ENCODE measurements at regions not wholly inside any gene's neighbourhood (a gene's known extent, or its start where the extent isn't known, plus 50 kb on each side); places are given as distances from the start of the nearest gene placed in this dataset.

- Histone ChIP-seq H3K4me3 (ENCODE audit: low read length in 2 of 2) (no peak overlapping the region), H3K9me3 (ENCODE audit: control insufficient read depth, low read length) (no peaks in the 10 kb centered on the region), H3K27ac (ENCODE audit: low read depth in 1 of 2, low read length in 2 of 2) (no peak overlapping the region), H3K36me3 (ENCODE audit: control insufficient read depth in 1 of 2, insufficient read depth in 2 of 2, low read length in 1 of 2) (no peaks in the 10 kb centered on the region), H3K4me1 (ENCODE audit: control insufficient read depth in 1 of 2, insufficient read depth in 2 of 2, low read length in 2 of 2) (no peaks in the 10 kb centered on the region), H3K27me3 (ENCODE audit: control insufficient read depth in 1 of 2, insufficient read depth in 2 of 2, low read length in 1 of 2) (no peaks in the 10 kb centered on the region)
- 26 to 29% methylated on average over 1 of the region's 1 CpG for WGBS, 2 donors
- intact Hi-C loops (cut with DNase I) = no loop called here
- ATAC-seq (ENCODE audit: low FRiP score) (peak; percentile 62), DNase-seq (no peak)
These were observed 252.4 kb upstream of the CCDC54 start for GRCh38 chr3:107124885-107125284.

- Histone ChIP-seq H3K27me3 (ENCODE audit: control insufficient read depth in 1 of 2, insufficient read depth in 2 of 2, low read length in 1 of 2) (no peaks in the 10 kb centered on the region), H3K4me1 (ENCODE audit: control insufficient read depth in 1 of 2, insufficient read depth in 2 of 2, low read length in 2 of 2) (no peaks in the 10 kb centered on the region), H3K4me3 (ENCODE audit: low read length in 2 of 2) (no peak overlapping the region), H3K36me3 (ENCODE audit: control insufficient read depth in 1 of 2, insufficient read depth in 2 of 2, low read length in 1 of 2) (no peaks in the 10 kb centered on the region), H3K9me3 (ENCODE audit: control insufficient read depth, low read length) (no peaks in the 10 kb centered on the region), H3K27ac (ENCODE audit: low read depth in 1 of 2, low read length in 2 of 2) (no peak overlapping the region)
- intact Hi-C loops (cut with DNase I) = no loop called here
- no peak for DNase-seq
- no peak for ATAC-seq (ENCODE audit: low FRiP score)
- 31 to 32% methylated on average over 3 of the region's 3 CpGs for WGBS, 2 donors
These were observed 248.3 kb upstream of the CCDC54 start for GRCh38 chr3:107128946-107129345.

GRCh38 chr3:107130089-107130700 lies 247.0 kb upstream of the CCDC54 start:
- ATAC-seq (ENCODE audit: low FRiP score) (peak; percentile 26), DNase-seq (no peak)
- no peaks in the 10 kb centered on the region for H3K36me3 ChIP-seq (ENCODE audit: control insufficient read depth in 1 of 2, insufficient read depth in 2 of 2, low read length in 1 of 2)
- no peaks in the 10 kb centered on the region for H3K4me1 ChIP-seq (ENCODE audit: control insufficient read depth in 1 of 2, insufficient read depth in 2 of 2, low read length in 2 of 2)
- WGBS, 2 donors = 95 to 97% methylated on average over 6 of the region's 6 CpGs
- no peak overlapping the region for H3K4me3 ChIP-seq (ENCODE audit: low read length in 2 of 2)
- intact Hi-C loops (cut with DNase I) = no loop called here
- no peaks in the 10 kb centered on the region for H3K9me3 ChIP-seq (ENCODE audit: control insufficient read depth, low read length)
- H3K27me3 ChIP-seq (ENCODE audit: control insufficient read depth in 1 of 2, insufficient read depth in 2 of 2, low read length in 1 of 2) = no peaks in the 10 kb centered on the region
- no peak overlapping the region for H3K27ac ChIP-seq (ENCODE audit: low read depth in 1 of 2, low read length in 2 of 2)

- Histone ChIP-seq H3K27me3 (ENCODE audit: control insufficient read depth in 1 of 2, insufficient read depth in 2 of 2, low read length in 1 of 2) (no peaks in the 10 kb centered on the region), H3K27ac (ENCODE audit: low read depth in 1 of 2, low read length in 2 of 2) (no peak overlapping the region), H3K4me3 (ENCODE audit: low read length in 2 of 2) (no peak overlapping the region), H3K36me3 (ENCODE audit: control insufficient read depth in 1 of 2, insufficient read depth in 2 of 2, low read length in 1 of 2) (no peaks in the 10 kb centered on the region), H3K4me1 (ENCODE audit: control insufficient read depth in 1 of 2, insufficient read depth in 2 of 2, low read length in 2 of 2) (no peaks in the 10 kb centered on the region), H3K9me3 (ENCODE audit: control insufficient read depth, low read length) (no peaks in the 10 kb centered on the region)
- 93 to 94% methylated on average over 11 of the region's 11 CpGs for WGBS, 2 donors
- DNase-seq = no peak
- intact Hi-C loops (cut with DNase I) = no loop called here
- no peak for ATAC-seq (ENCODE audit: low FRiP score)
These were observed 244.6 kb upstream of the CCDC54 start for GRCh38 chr3:107132674-107133073.

GRCh38 chr3:107133891-107134290 lies 243.3 kb upstream of the CCDC54 start:
- ATAC-seq (ENCODE audit: low FRiP score) = no peak
- no peaks in the 10 kb centered on the region for H3K27me3 ChIP-seq (ENCODE audit: control insufficient read depth in 1 of 2, insufficient read depth in 2 of 2, low read length in 1 of 2)
- no peak for DNase-seq
- H3K4me3 ChIP-seq (ENCODE audit: low read length in 2 of 2) = no peak overlapping the region
- H3K27ac ChIP-seq (ENCODE audit: low read depth in 1 of 2, low read length in 2 of 2) = no peak overlapping the region
- H3K36me3 ChIP-seq (ENCODE audit: control insufficient read depth in 1 of 2, insufficient read depth in 2 of 2, low read length in 1 of 2) = no peaks in the 10 kb centered on the region
- 64 to 74% methylated on average over 3 of the region's 3 CpGs for WGBS, 2 donors
- intact Hi-C loops (cut with DNase I) = no loop called here
- H3K4me1 ChIP-seq (ENCODE audit: control insufficient read depth in 1 of 2, insufficient read depth in 2 of 2, low read length in 2 of 2) = no peaks in the 10 kb centered on the region
- H3K9me3 ChIP-seq (ENCODE audit: control insufficient read depth, low read length) = no peaks in the 10 kb centered on the region

GRCh38 chr3:107142171-107142570 lies 235.1 kb upstream of the CCDC54 start:
- ATAC-seq (ENCODE audit: low FRiP score) (no peak), DNase-seq (no peak)
- Histone ChIP-seq H3K4me1 (ENCODE audit: control insufficient read depth in 1 of 2, insufficient read depth in 2 of 2, low read length in 2 of 2) (no peaks in the 10 kb centered on the region), H3K36me3 (ENCODE audit: control insufficient read depth in 1 of 2, insufficient read depth in 2 of 2, low read length in 1 of 2) (no peaks in the 10 kb centered on the region), H3K9me3 (ENCODE audit: control insufficient read depth, low read length) (no peaks in the 10 kb centered on the region), H3K27me3 (ENCODE audit: control insufficient read depth in 1 of 2, insufficient read depth in 2 of 2, low read length in 1 of 2) (no peaks in the 10 kb centered on the region), H3K27ac (ENCODE audit: low read depth in 1 of 2, low read length in 2 of 2) (no peak overlapping the region), H3K4me3 (ENCODE audit: low read length in 2 of 2) (no peak overlapping the region)
- intact Hi-C loops (cut with DNase I) = no loop called here
- WGBS, 2 donors = 99 to 100% methylated on average over 1 of the region's 1 CpG

- WGBS, 2 donors = 71 to 72% methylated on average over 4 of the region's 4 CpGs
- intact Hi-C loops (cut with DNase I) = no loop called here
- Histone ChIP-seq H3K27me3 (ENCODE audit: control insufficient read depth in 1 of 2, insufficient read depth in 2 of 2, low read length in 1 of 2) (no peaks in the 10 kb centered on the region), H3K4me1 (ENCODE audit: control insufficient read depth in 1 of 2, insufficient read depth in 2 of 2, low read length in 2 of 2) (no peaks in the 10 kb centered on the region), H3K27ac (ENCODE audit: low read depth in 1 of 2, low read length in 2 of 2) (no peak overlapping the region), H3K9me3 (ENCODE audit: control insufficient read depth, low read length) (no peaks in the 10 kb centered on the region), H3K4me3 (ENCODE audit: low read length in 2 of 2) (no peak overlapping the region), H3K36me3 (ENCODE audit: control insufficient read depth in 1 of 2, insufficient read depth in 2 of 2, low read length in 1 of 2) (no peaks in the 10 kb centered on the region)
- no peak for DNase-seq
- ATAC-seq (ENCODE audit: low FRiP score) = no peak
These were observed 234.3 kb upstream of the CCDC54 start for GRCh38 chr3:107142786-107143575.

GRCh38 chr3:107150675-107151074 lies 226.6 kb upstream of the CCDC54 start:
- H3K36me3 ChIP-seq (ENCODE audit: control insufficient read depth in 1 of 2, insufficient read depth in 2 of 2, low read length in 1 of 2) = peaks cover 0 to 4% of the 10 kb centered on the region in 2 donors
- H3K27ac ChIP-seq (ENCODE audit: low read depth in 1 of 2, low read length in 2 of 2) = no peak overlapping the region
- no peak overlapping the region for H3K4me3 ChIP-seq (ENCODE audit: low read length in 2 of 2)
- ATAC-seq (ENCODE audit: low FRiP score) = no peak
- intact Hi-C loops (cut with DNase I) = no loop called here
- H3K27me3 ChIP-seq (ENCODE audit: control insufficient read depth in 1 of 2, insufficient read depth in 2 of 2, low read length in 1 of 2) = no peaks in the 10 kb centered on the region
- no peaks in the 10 kb centered on the region for H3K9me3 ChIP-seq (ENCODE audit: control insufficient read depth, low read length)
- H3K4me1 ChIP-seq (ENCODE audit: control insufficient read depth in 1 of 2, insufficient read depth in 2 of 2, low read length in 2 of 2) = no peaks in the 10 kb centered on the region
- no peak for DNase-seq
- WGBS, 2 donors = 92 to 97% methylated on average over 4 of the region's 4 CpGs

GRCh38 chr3:107153981-107154380 lies 223.3 kb upstream of the CCDC54 start:
- DNase-seq (no peak), ATAC-seq (ENCODE audit: low FRiP score) (no peak)
- H3K27me3 ChIP-seq (ENCODE audit: control insufficient read depth in 1 of 2, insufficient read depth in 2 of 2, low read length in 1 of 2) = no peaks in the 10 kb centered on the region
- H3K9me3 ChIP-seq (ENCODE audit: control insufficient read depth, low read length) = peaks cover 4% of the 10 kb centered on the region
- H3K4me1 ChIP-seq (ENCODE audit: control insufficient read depth in 1 of 2, insufficient read depth in 2 of 2, low read length in 2 of 2) = no peaks in the 10 kb centered on the region
- 61 to 68% methylated on average over 4 of the region's 4 CpGs for WGBS, 2 donors
- peaks cover 0 to 4% of the 10 kb centered on the region in 2 donors for H3K36me3 ChIP-seq (ENCODE audit: control insufficient read depth in 1 of 2, insufficient read depth in 2 of 2, low read length in 1 of 2)
- no peak overlapping the region for H3K27ac ChIP-seq (ENCODE audit: low read depth in 1 of 2, low read length in 2 of 2)
- intact Hi-C loops (cut with DNase I) = no loop called here
- no peak overlapping the region for H3K4me3 ChIP-seq (ENCODE audit: low read length in 2 of 2)

Measured in aorta (tissue), 5 donors.